ENCODE measurements at regions not wholly inside any gene's neighbourhood (a gene's known extent, or its start where the extent isn't known, plus 50 kb on each side); places are given as distances from the start of the nearest gene placed in this dataset.
"Not testable (repeated sequence)": the region's sequence is repeated elsewhere in the genome, so short reads cannot be mapped to it uniquely, and the experiment has no call there.

DNA sequence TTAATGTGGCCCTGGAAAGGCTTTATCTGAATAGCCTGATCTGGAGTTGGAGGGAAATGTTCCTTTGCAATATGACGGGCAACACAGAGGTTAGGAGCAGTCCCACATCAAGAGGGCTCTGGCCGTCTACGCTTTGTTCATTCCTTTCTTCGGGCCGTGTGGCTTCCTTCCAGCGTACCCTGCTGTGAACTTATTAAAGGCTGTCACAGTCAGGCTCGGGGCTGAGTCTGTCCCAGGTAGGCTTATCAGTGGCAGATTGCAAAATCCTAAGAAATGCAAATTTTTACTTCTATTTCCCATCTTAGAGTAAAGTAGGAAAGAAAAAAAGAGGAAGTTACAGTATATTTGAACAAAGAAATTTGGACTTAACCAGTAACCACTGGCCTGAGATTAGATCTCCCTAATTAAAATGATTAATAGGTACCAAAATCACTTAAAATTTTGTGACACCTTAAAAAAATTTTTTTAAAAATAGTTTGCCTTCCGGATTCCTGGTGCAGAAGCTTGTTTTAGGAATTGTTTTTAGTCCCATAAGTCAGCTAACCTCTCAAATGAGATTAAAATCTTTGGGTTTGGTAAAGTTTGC is 453.1 kb upstream of the MKI67 start:
- Histone ChIP-seq H3K27me3 (no peaks in the 10 kb centered on the region), H3K9me3 (no peaks in the 10 kb centered on the region), H3K4me1 (no peaks in the 10 kb centered on the region), H3K36me3 (no peaks in the 10 kb centered on the region), H3K4me3 (no peak overlapping the region), H3K27ac (no peak overlapping the region)
- no peak for TF ChIP-seq POLR2A (IDR thresholded peaks at IDR 0.05)
- TF ChIP-seq, protein P1, sequence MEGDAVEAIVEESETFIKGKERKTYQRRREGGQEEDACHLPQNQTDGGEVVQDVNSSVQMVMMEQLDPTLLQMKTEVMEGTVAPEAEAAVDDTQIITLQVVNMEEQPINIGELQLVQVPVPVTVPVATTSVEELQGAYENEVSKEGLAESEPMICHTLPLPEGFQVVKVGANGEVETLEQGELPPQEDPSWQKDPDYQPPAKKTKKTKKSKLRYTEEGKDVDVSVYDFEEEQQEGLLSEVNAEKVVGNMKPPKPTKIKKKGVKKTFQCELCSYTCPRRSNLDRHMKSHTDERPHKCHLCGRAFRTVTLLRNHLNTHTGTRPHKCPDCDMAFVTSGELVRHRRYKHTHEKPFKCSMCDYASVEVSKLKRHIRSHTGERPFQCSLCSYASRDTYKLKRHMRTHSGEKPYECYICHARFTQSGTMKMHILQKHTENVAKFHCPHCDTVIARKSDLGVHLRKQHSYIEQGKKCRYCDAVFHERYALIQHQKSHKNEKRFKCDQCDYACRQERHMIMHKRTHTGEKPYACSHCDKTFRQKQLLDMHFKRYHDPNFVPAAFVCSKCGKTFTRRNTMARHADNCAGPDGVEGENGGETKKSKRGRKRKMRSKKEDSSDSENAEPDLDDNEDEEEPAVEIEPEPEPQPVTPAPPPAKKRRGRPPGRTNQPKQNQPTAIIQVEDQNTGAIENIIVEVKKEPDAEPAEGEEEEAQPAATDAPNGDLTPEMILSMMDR (IDR thresholded peaks at IDR 0.05): no peak
- no peak for DNase-seq (ENCODE audit: extremely low spot score in 2 of 2)
- intact Hi-C loops (cut with DNase I): no loop called here

DNA sequence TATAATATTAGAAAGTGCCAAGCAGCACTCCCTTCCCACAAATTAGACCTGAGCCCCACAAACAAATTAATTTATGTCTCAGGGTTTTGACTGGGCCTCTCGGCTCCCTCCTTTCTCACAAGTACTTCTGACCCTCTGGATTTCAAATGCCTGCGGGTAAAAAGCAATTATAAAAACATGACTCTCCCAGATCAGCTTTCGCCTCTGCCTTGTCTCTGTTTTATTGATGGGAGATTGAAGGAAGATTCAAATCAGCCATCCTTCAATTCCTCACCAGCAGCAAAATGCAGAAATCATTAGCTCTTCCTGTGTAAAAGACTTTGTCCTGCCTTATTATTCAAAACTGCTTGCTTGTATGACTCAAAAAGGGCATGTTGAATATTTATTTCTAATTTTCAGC is 453.7 kb upstream of the MKI67 start:
- Histone ChIP-seq H3K4me3 (no peak overlapping the region), H3K4me1 (no peaks in the 10 kb centered on the region), H3K27ac (no peak overlapping the region), H3K36me3 (no peaks in the 10 kb centered on the region), H3K9me3 (no peaks in the 10 kb centered on the region), H3K27me3 (no peaks in the 10 kb centered on the region)
- TF ChIP-seq POLR2AphosphoS5 (IDR thresholded peaks at IDR 0.05; ENCODE audit: insufficient read depth in 1 of 2, low read depth in 1 of 2) (no peak), POLR2A (IDR thresholded peaks at IDR 0.05) (no peak)
- TF ChIP-seq, protein P1 (IDR thresholded peaks at IDR 0.05): no peak
- intact Hi-C loops (cut with DNase I): no loop called here
- no peak for DNase-seq (ENCODE audit: extremely low spot score in 2 of 2)

DNA sequence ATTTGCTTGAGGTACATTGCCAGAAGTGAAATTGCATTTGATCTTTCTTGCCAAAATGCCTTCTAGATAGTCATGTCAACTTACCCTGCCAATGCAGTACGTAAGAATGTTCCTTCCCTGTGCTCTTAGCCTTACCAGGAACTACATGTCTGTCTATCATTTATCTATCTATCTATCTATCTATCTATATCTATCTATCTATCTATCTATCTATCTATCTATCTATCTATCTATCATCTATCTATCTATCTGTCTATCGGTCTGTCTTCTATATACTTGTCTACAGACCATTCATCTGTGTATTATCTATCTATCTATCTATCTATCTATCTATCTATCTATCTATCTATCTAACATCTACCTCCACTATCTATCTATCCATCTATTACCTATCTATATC is 456.9 kb upstream of the MKI67 start:
- H3K4me3 ChIP-seq; H3K9me3 ChIP-seq; DNase-seq (ENCODE audit: extremely low spot score in 2 of 2); H3K27me3 ChIP-seq; intact Hi-C loops (cut with DNase I); H3K4me1 ChIP-seq; H3K36me3 ChIP-seq; H3K27ac ChIP-seq: not testable (repeated sequence)

DNA sequence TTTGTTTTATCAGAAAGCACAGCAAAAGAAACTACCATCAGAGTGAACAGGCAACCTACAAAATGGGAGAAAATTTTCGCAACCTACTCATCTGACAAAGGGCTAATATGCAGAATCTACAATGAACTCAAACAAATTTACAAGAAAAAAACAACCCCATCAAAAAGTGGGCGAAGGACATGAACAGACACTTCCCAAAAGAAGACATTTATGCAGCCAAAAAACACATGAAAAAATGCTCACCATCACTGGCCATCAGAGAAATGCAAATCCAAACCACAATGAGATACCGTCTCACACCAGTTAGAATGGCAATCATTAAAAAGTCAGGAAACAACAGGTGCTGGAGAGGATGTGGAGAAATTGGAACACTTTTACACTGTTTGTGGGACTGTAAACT is 460.4 kb upstream of the MKI67 start:
- DNase-seq (ENCODE audit: extremely low spot score in 2 of 2); H3K4me3 ChIP-seq; H3K9me3 ChIP-seq; intact Hi-C loops (cut with DNase I); H3K27me3 ChIP-seq; H3K4me1 ChIP-seq; H3K36me3 ChIP-seq; H3K27ac ChIP-seq: not testable (repeated sequence)

DNA sequence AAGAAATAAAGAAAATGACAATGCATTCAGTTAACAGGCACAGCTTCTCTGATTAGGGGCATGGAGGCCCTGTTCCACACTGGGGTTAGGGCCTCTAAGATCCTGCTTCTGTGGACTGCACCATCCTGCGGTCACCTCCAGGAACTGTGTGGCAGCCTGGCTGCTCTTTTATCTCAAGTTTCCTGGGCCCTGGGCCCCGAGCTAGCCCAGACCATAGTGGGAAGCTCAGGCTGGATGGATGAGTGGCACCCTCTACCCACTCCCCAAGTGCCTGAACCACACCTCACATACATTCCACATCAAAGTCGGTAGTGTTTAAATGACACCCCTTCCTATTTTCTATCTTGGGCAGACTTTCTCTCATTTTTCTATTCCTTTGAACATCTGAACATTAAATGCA is 461.5 kb upstream of the MKI67 start:
- H3K27ac ChIP-seq: no peak overlapping the region
- no peaks in the 10 kb centered on the region for H3K27me3 ChIP-seq
- H3K9me3 ChIP-seq: no peaks in the 10 kb centered on the region
- no peaks in the 10 kb centered on the region for H3K4me1 ChIP-seq
- intact Hi-C loops (cut with DNase I): no loop called here
- no peaks in the 10 kb centered on the region for H3K36me3 ChIP-seq
- H3K4me3 ChIP-seq: no peak overlapping the region
- no peak for TF ChIP-seq POLR2A (IDR thresholded peaks at IDR 0.05)
- no peak for DNase-seq (ENCODE audit: extremely low spot score in 2 of 2)

DNA sequence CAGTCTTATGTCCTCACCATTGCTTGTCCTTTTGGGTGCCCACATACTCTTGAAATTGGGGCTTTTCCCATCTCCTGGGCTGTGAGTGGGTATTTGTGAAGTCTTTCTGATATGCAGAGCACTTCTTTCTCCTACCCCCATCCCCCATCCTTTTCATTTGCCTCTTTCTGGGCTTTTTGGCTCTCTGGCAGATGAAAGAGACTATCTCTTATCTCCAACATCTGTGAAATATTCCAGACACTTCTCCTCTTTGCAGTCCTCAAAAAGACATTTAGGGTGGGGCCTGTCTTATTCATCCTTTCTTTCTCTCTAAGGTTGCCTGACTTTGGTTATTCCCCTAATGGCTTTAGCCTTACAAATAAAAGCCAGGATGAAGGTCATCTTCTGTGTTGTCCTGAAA is 462.2 kb upstream of the MKI67 start:
- H3K36me3 ChIP-seq: no peaks in the 10 kb centered on the region
- H3K4me1 ChIP-seq: no peaks in the 10 kb centered on the region
- TF ChIP-seq, protein P1 (IDR thresholded peaks at IDR 0.05): no peak
- TF ChIP-seq POLR2A (IDR thresholded peaks at IDR 0.05) (no peak), POLR2AphosphoS5 (IDR thresholded peaks at IDR 0.05; ENCODE audit: insufficient read depth in 1 of 2, low read depth in 1 of 2) (no peak)
- intact Hi-C loops (cut with DNase I): no loop called here
- H3K4me3 ChIP-seq: no peak overlapping the region
- no peak for DNase-seq (ENCODE audit: extremely low spot score in 2 of 2)
- H3K27me3 ChIP-seq: no peaks in the 10 kb centered on the region
- H3K9me3 ChIP-seq: no peaks in the 10 kb centered on the region
- no peak overlapping the region for H3K27ac ChIP-seq

DNA sequence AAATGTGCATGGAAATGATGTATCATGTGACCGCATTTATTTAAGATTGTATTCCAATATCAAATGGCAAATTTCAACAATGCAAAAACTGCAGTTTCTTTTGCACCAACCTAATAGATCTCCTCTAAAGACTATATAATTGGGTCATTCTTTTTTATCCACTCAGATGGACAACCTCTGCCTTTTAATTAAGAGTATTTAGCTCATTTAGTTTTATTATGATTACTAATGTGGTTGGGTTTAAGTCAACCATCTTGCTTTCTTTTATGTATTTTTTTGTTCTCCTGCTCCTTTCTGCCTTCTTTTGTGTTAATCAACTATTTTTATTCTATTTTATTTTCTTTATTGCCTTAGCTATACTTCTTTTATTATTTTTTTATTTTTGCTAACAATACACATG is 468.5 kb upstream of the MKI67 start:
- no peak overlapping the region for H3K4me3 ChIP-seq
- H3K9me3 ChIP-seq: no peaks in the 10 kb centered on the region
- H3K27me3 ChIP-seq: no peaks in the 10 kb centered on the region
- no peak overlapping the region for H3K27ac ChIP-seq
- no peak for DNase-seq (ENCODE audit: extremely low spot score in 2 of 2)
- intact Hi-C loops (cut with DNase I): no loop called here
- H3K4me1 ChIP-seq: no peaks in the 10 kb centered on the region
- no peaks in the 10 kb centered on the region for H3K36me3 ChIP-seq
- TF ChIP-seq POLR2AphosphoS5 (IDR thresholded peaks at IDR 0.05; ENCODE audit: insufficient read depth in 1 of 2, low read depth in 1 of 2): no peak
- TF ChIP-seq, protein P1 (IDR thresholded peaks at IDR 0.05): no peak
